ENCODE measurements at regions not wholly inside any gene's neighbourhood (a gene's known extent, or its start where the extent isn't known, plus 50 kb on each side); places are given as distances from the start of the nearest gene placed in this dataset.

GRCh38 chr12:13716119-13716518 lies 265.3 kb downstream of the GRIN2B start:
- no peak for TF ChIP-seq CTCF (IDR thresholded peaks at IDR 0.05)
- no peak for TF ChIP-seq POLR2AphosphoS5 (IDR thresholded peaks at IDR 0.05)
- TF ChIP-seq POLR2A (IDR thresholded peaks at IDR 0.05) = no peak
- Histone ChIP-seq H3K4me1 (replicated peaks) (no peaks in the 10 kb centered on the region), H3K27ac (no peak overlapping the region), H3K9me3 (no peaks in the 10 kb centered on the region), H3K36me3 (no peaks in the 10 kb centered on the region), H3K27me3 (replicated peaks; ENCODE audit: insufficient read depth) (no peaks in the 10 kb centered on the region), H3K4me3 (no peak overlapping the region)
- 89% methylated on average over 2 of the region's 2 CpGs for WGBS
- no peak for DNase-seq (ENCODE audit: low spot score)
- intact Hi-C loops (cut with DNase I) = no loop called here

GRCh38 chr12:13713556-13714410 lies 267.6 kb downstream of the GRIN2B start:
- no peak for DNase-seq (ENCODE audit: low spot score)
- Histone ChIP-seq H3K27ac (no peak overlapping the region), H3K4me1 (replicated peaks) (no peaks in the 10 kb centered on the region), H3K4me3 (no peak overlapping the region), H3K9me3 (no peaks in the 10 kb centered on the region), H3K27me3 (replicated peaks; ENCODE audit: insufficient read depth) (no peaks in the 10 kb centered on the region), H3K36me3 (no peaks in the 10 kb centered on the region)
- intact Hi-C loops (cut with DNase I) = no loop called here
- 34% methylated on average over 4 of the region's 4 CpGs for WGBS
- TF ChIP-seq POLR2A (IDR thresholded peaks at IDR 0.05) (no peak), CTCF (IDR thresholded peaks at IDR 0.05) (no peak), POLR2AphosphoS5 (IDR thresholded peaks at IDR 0.05) (no peak)

- intact Hi-C loops (cut with DNase I) = no loop called here
- WGBS = 88% methylated on average over 1 of the region's 1 CpG
- no peak for TF ChIP-seq POLR2A (IDR thresholded peaks at IDR 0.05)
- TF ChIP-seq CTCF (IDR thresholded peaks at IDR 0.05) = no peak
- no peak for TF ChIP-seq POLR2AphosphoS5 (IDR thresholded peaks at IDR 0.05)
Measured at GRCh38 chr12:13707829-13708228, 273.6 kb downstream of the GRIN2B start.

GRCh38 chr12:13702381-13702780 lies 279.0 kb downstream of the GRIN2B start:
- H3K27me3 ChIP-seq (replicated peaks; ENCODE audit: insufficient read depth) = no peaks in the 10 kb centered on the region
- TF ChIP-seq CTCF (IDR thresholded peaks at IDR 0.05) = no peak
- no peak for TF ChIP-seq POLR2A (IDR thresholded peaks at IDR 0.05)
- TF ChIP-seq POLR2AphosphoS5 (IDR thresholded peaks at IDR 0.05) = no peak
- no peak overlapping the region for H3K27ac ChIP-seq
- H3K4me3 ChIP-seq = no peak overlapping the region
- H3K9me3 ChIP-seq = no peaks in the 10 kb centered on the region
- H3K4me1 ChIP-seq (replicated peaks) = no peaks in the 10 kb centered on the region
- no peak for DNase-seq (ENCODE audit: low spot score)
- 60% methylated on average over 5 of the region's 5 CpGs for WGBS
- no peaks in the 10 kb centered on the region for H3K36me3 ChIP-seq
- intact Hi-C loops (cut with DNase I) = no loop called here

More at GRCh38 chr12:13707829-13708228, 273.6 kb downstream of the GRIN2B start:
- no peak overlapping the region for H3K4me3 ChIP-seq
- no peaks in the 10 kb centered on the region for H3K4me1 ChIP-seq (replicated peaks)
- no peaks in the 10 kb centered on the region for H3K27me3 ChIP-seq (replicated peaks; ENCODE audit: insufficient read depth)
- H3K27ac ChIP-seq = no peak overlapping the region
- no peaks in the 10 kb centered on the region for H3K9me3 ChIP-seq
- no peaks in the 10 kb centered on the region for H3K36me3 ChIP-seq
- no peak for DNase-seq (ENCODE audit: low spot score)

- H3K36me3 ChIP-seq = no peaks in the 10 kb centered on the region
- no peak for TF ChIP-seq POLR2A (IDR thresholded peaks at IDR 0.05)
- no peak overlapping the region for H3K4me3 ChIP-seq
- no peak for DNase-seq (ENCODE audit: low spot score)
- H3K27ac ChIP-seq = no peak overlapping the region
- intact Hi-C loops (cut with DNase I) = no loop called here
- no peaks in the 10 kb centered on the region for H3K27me3 ChIP-seq (replicated peaks; ENCODE audit: insufficient read depth)
- H3K9me3 ChIP-seq = no peaks in the 10 kb centered on the region
- no peaks in the 10 kb centered on the region for H3K4me1 ChIP-seq (replicated peaks)
Measured at GRCh38 chr12:13701502-13701901, 279.9 kb downstream of the GRIN2B start.
